SK-N-SH (cell line): ENCODE measurements at regions not wholly inside any gene's neighbourhood (a gene's known extent, or its start where the extent isn't known, plus 50 kb on each side); places are given as distances from the start of the nearest gene placed in this dataset.

Experiments
- CTCF ChIA-PET: fragments of 300-600, 350-600 bp; formaldehyde crosslinking; extraction: SDS; loops from one replicate; lab custom pipeline; 2021; lab: Yijun Ruan, JAX
- POLR2A ChIA-PET: fragments of 350-600 bp; sonication (Branson Sonifier 250); formaldehyde crosslinking; extraction: SDS; loops from one replicate; lab custom pipeline; 2020; ENCODE audit warnings: antibody characterized with exemption, inconsistent platforms; lab: Yijun Ruan, JAX
- DNase-seq: peaks from one replicate; pipeline ENCODE4 v3.0.0; 2012
- H2AFZ ChIP-seq: fragments of 200-600 bp; sonication (generic); 2 replicates; pipeline ENCODE4 v1.8.1; 2016; ENCODE audit warnings: antibody characterized with exemption, mild to moderate bottlenecking, low read depth
- H3F3A ChIP-seq: fragments of 200-600 bp; sonication (generic); replicated peaks from 2 replicates; pipeline ENCODE3; 2016; ENCODE audit warnings: antibody characterized with exemption, mild to moderate bottlenecking; ENCODE audit not compliant: insufficient read depth
- H3K27ac ChIP-seq, 2 experiments: fragments of 200-500 bp in 1 of 2; fragments of 200-600 bp in 1 of 2; sonication (Bioruptor generic) in 1 of 2; sonication (generic), shearing (Covaris generic) in 1 of 2; 2 replicates each; pipeline versions ENCODE4 v1.5.1 to v1.6.1; 2014 to 2016; ENCODE audit warnings: low read depth in 2 of 2, inconsistent platforms in 1 of 2, low read length in 1 of 2, mild to moderate bottlenecking in 1 of 2, mixed read lengths in 1 of 2
- H3K27me3 ChIP-seq: fragments of 200-600 bp; sonication (generic), shearing (Covaris generic); 2 replicates; pipeline ENCODE4 v1.6.1; 2016; ENCODE audit warnings: mixed run types; ENCODE audit not compliant: insufficient read depth
- H3K36me3 ChIP-seq, 2 experiments: fragments of 200-500 bp in 1 of 2; fragments of 200-600 bp in 1 of 2; sonication (Bioruptor generic) in 1 of 2; sonication (generic) in 1 of 2; replicated peaks in 1 of 2; 2 replicates each; pipeline versions ENCODE3 to v1.5.1; 2014 to 2016; ENCODE audit warnings: low read length in 1 of 2, mild to moderate bottlenecking in 1 of 2; ENCODE audit not compliant: insufficient read depth in 2 of 2, control insufficient read depth in 1 of 2
- H3K4me1 ChIP-seq, 2 experiments: fragments of 200-500 bp in 1 of 2; fragments of 200-600 bp in 1 of 2; sonication (Bioruptor generic) in 1 of 2; sonication (generic), shearing (Covaris generic) in 1 of 2; 2 replicates each; pipeline versions ENCODE4 v1.5.1 to v1.6.1; 2014 to 2016; ENCODE audit warnings: low read depth in 1 of 2, low read length in 1 of 2, mixed run types in 1 of 2; ENCODE audit not compliant: insufficient read depth in 2 of 2, control insufficient read depth in 1 of 2
- H3K4me2 ChIP-seq: fragments of 200-600 bp; sonication (generic), shearing (Covaris generic); 2 replicates; pipeline ENCODE4 v1.6.1; 2017; ENCODE audit warnings: mixed run types
- H3K4me3 ChIP-seq, 2 experiments: fragments of 200-500 bp in 1 of 2; fragments of 200-600 bp in 1 of 2; sonication (Bioruptor generic) in 1 of 2; sonication (generic), shearing (Covaris generic) in 1 of 2; 2 replicates each; pipeline versions ENCODE4 v1.5.1 to v1.8.1; 2014 to 2016; ENCODE audit warnings: low read depth in 2 of 2, inconsistent platforms in 1 of 2, low read length in 1 of 2, mild to moderate bottlenecking in 1 of 2, mixed read lengths in 1 of 2, moderate library complexity in 1 of 2
- H3K79me2 ChIP-seq: fragments of 200-600 bp; sonication (generic); 2 replicates; pipeline ENCODE4 v1.8.1; 2017; ENCODE audit warnings: mild to moderate bottlenecking; ENCODE audit not compliant: insufficient read depth
- H3K9ac ChIP-seq: fragments of 200-600 bp; sonication (generic); 2 replicates; pipeline ENCODE4 v1.6.1; 2017; ENCODE audit warnings: mixed run types
- H3K9me2 ChIP-seq: fragments of 200-600 bp; sonication (generic); 2 replicates; pipeline ENCODE4 v1.6.1; 2017; ENCODE audit warnings: mixed run types
- H3K9me3 ChIP-seq: fragments of 200-600 bp; sonication (generic); 2 replicates; pipeline ENCODE4 v1.6.1; 2017; ENCODE audit warnings: mixed run types, mild to moderate bottlenecking, moderate library complexity
- H4K20me1 ChIP-seq: fragments of 200-600 bp; sonication (generic); 2 replicates; pipeline ENCODE4 v1.6.1; 2017; ENCODE audit warnings: mild to moderate bottlenecking, mixed run types; ENCODE audit not compliant: insufficient read depth
- EZH2phosphoT487 ChIP-seq: fragments of 200-600 bp; sonication (generic); IDR thresholded peaks from 2 replicates; pipeline ENCODE4 v1.6.1; 2017; ENCODE audit warnings: low read depth, mixed run types, mild to moderate bottlenecking, antibody characterized with exemption, moderate library complexity, borderline replicate concordance
- PBX3 ChIP-seq: IDR thresholded peaks from 2 replicates; pipeline ENCODE4; 2012
- SMC3 ChIP-seq: IDR thresholded peaks from 2 replicates; pipeline ENCODE4 v1.6.1; 2012; ENCODE audit warnings: low read depth, low read length, improper control_type of control experiment
- YY1 ChIP-seq: IDR thresholded peaks from 2 replicates; pipeline ENCODE4 v1.4.0; 2012; ENCODE audit warnings: low read depth, mild to moderate bottlenecking
- WGBS: methylation state at CpG from one replicate; pipeline ENCODE4 v1.1.6; 2017; ENCODE audit warnings: low lambda C conversion rate; 5-methylcytosine and 5-hydroxymethylcytosine counted together

GRCh38 chr4:24024157-24024556, 134.3 kb upstream of the PPARGC1A start:
- no peaks in the 10 kb centered on the region for H3K79me2 ChIP-seq
- CTCF ChIA-PET, result interaction anchor here (0.6 to 0.8 kb wide), 2 partner anchors 14 to 23 kb away, joined by 3 read pairs; no protein-coding TSS in a partner anchor
- no peak for DNase-seq
- no peaks in the 10 kb centered on the region for H4K20me1 ChIP-seq
- H3K9ac ChIP-seq, result no peak overlapping the region
- H2AFZ ChIP-seq, result no peak overlapping the region
- no peaks in the 10 kb centered on the region for H3K9me2 ChIP-seq
- H3K36me3 ChIP-seq, result no peaks in the 10 kb centered on the region
- H3K4me3 ChIP-seq, result no peak overlapping the region
- 30% methylated on average over 4 of the region's 4 CpGs for WGBS
- H3F3A ChIP-seq, result no peaks in the 10 kb centered on the region
- H3K4me2 ChIP-seq, result no peak overlapping the region
- H3K9me3 ChIP-seq, result no peaks in the 10 kb centered on the region
- no peaks in the 10 kb centered on the region; the same call in 1 of the 2 replicates for H3K27me3 ChIP-seq
- TF ChIP-seq SMC3, result no peak
- TF ChIP-seq, all 33 proteins: peak for 0
- POLR2A ChIA-PET, result no interaction called here
- Histone ChIP-seq H3K4me1 (no peaks in the 10 kb centered on the region), H3K27ac (no peak overlapping the region)

DNA sequence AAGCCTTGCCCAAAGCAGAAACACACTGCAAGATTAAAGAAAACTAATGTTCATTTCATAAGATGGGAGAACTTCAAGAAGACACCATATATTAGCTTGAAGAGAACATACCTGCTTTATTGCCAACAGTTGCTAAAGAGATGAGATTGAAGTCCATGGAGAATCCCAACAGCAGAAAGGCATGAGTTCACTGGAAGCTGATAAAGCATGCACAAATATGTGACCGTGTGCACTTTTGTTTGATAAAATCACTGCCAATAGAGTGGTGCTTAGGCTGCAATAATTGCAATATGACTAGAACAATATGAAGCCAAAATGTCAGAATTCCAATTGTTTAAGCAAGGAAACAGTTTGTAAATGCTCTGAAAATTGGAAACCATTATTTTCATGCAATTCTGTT, 125.9 kb upstream of the PPARGC1A start:
- WGBS, result 5% methylated on average over 1 of the region's 1 CpG
- CTCF ChIA-PET, result no interaction called here

GRCh38 chr4:24013668-24014422, 124.0 kb upstream of the PPARGC1A start:
- no peak overlapping the region for H3K9ac ChIP-seq
- no peaks in the 10 kb centered on the region for H3K79me2 ChIP-seq
- peaks cover 8% of the 10 kb centered on the region; the same call in 1 of the 2 replicates for H3K27me3 ChIP-seq
- H3F3A ChIP-seq, result no peaks in the 10 kb centered on the region
- CTCF ChIA-PET, result no interaction called here
- H3K36me3 ChIP-seq, result no peaks in the 10 kb centered on the region
- no peaks in the 10 kb centered on the region for H4K20me1 ChIP-seq
- no peak for TF ChIP-seq PBX3
- H2AFZ ChIP-seq, result no peak overlapping the region
- H3K4me1 ChIP-seq, result no peaks in the 10 kb centered on the region
- POLR2A ChIA-PET, result no interaction called here
- no peak overlapping the region for H3K4me2 ChIP-seq
- H3K9me2 ChIP-seq, result no peaks in the 10 kb centered on the region
- no peak overlapping the region for H3K4me3 ChIP-seq
- H3K9me3 ChIP-seq, result no peaks in the 10 kb centered on the region
- 13% methylated on average over 8 of the region's 8 CpGs for WGBS
- DNase-seq, result no peak
- H3K27ac ChIP-seq, result no peak overlapping the region

More for the DNA sequence above, 125.9 kb upstream of the PPARGC1A start:
- Histone ChIP-seq H3K27me3 (no peaks in the 10 kb centered on the region; the same call in 1 of the 2 replicates), H4K20me1 (no peaks in the 10 kb centered on the region), H3K9me3 (no peaks in the 10 kb centered on the region), H3K4me3 (no peak overlapping the region), H3K9ac (no peak overlapping the region), H3K9me2 (no peaks in the 10 kb centered on the region), H3K4me2 (no peak overlapping the region), H3K4me1 (no peaks in the 10 kb centered on the region), H3F3A (no peaks in the 10 kb centered on the region), H3K79me2 (no peaks in the 10 kb centered on the region), H2AFZ (no peak overlapping the region), H3K36me3 (no peaks in the 10 kb centered on the region), H3K27ac (no peak overlapping the region)
- no peak for TF ChIP-seq EZH2phosphoT487
- TF ChIP-seq YY1, result no peak
- POLR2A ChIA-PET, result no interaction called here
- DNase-seq, result no peak
